NCI-H510A (cell line): ENCODE measurements at regions not wholly inside any gene's neighbourhood (a gene's known extent, or its start where the extent isn't known, plus 50 kb on each side); places are given as distances from the start of the nearest gene placed in this dataset.
A peak's percentile ranks its signal among the peaks of the same experiment; 100 is the strongest.

ENCODE experiments used
- DNase-seq: peaks from one replicate; lab custom pipeline; 2025; lab: John Stamatoyannopoulos, UW

DNA sequence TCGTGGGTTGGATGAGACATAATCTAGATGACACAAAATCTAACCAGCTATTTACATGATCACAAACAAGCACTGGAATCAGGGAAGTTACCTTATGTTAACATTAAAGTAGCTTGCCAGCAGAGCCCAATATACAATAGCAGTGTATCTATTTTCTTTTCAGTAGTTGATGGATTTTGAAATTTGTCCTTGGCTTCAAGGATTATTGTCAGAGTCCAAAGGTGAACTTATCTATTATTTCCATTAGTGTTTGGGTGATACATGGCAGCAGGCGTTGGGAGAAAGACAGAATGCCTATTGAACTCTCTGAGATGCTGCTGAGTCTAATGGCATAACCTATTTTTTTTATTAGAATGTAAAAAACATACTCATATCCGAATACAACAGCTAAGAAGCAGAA lies 223.2 kb upstream of the ACTBL2 start:
- no peak for DNase-seq

DNA sequence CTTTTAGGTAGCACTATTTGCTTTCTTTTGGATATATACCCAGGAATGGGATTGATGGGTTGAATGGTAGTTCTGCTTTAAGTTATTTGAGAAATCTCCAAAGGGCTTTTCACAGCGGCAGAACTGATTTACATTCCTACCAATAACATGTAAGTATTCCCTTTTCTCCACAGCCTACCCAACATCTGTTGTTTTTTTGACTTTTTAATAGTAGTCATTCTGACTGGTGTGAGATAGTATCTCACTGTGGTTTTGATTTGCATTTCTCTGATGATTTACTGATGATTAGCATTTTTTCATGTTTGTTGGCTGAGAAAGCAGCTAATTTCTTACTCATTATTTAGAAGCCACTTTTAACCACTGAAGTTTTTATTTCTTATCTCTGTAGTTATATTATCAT lies 221.1 kb upstream of the ACTBL2 start:
- DNase-seq, result no peak

DNA sequence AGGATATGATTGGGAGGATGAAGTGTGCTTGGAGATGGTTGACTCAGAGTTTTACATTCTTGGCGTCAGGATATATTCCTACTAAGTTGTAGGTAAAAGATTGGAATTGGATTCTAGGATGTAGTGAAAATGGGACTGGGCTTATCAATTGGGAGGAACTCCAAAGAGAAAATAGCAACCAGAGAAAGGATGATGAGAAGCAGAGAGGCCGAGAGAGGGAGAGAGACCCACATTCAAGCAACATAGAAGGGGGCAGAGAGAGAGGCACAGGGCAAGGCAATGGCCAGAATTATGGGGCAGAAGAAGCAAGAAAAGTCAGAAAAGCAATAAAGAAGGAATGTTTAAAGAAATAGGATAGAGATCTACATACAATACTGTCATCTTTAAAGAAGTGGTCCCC lies 217.9 kb upstream of the ACTBL2 start:
- DNase-seq, result no peak

DNA sequence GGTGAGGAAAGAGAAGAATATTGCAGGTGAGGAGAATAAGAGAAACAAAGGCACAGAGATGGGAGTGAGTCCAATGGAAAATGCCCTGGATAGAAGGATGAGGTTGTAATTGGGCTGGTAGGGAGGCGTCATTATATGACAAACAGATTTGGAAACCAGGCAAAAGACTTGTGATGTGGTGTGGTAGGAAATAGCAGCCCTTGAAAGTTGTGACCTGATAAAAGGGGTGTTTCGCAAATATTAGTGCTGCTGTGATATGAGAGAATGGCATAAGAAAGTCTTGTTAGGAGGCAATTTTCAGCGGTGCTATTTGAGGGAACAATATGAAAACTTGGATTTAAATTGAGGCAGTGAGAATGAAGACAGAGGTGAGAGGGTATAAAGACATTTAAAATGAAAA lies 217.5 kb upstream of the ACTBL2 start:
- no peak for DNase-seq

GRCh38 chr5:57698802-57699201 lies 216.2 kb upstream of the ACTBL2 start:
- peak; percentile 8 for DNase-seq

- no peak for DNase-seq
Measured at GRCh38 chr5:57698086-57698485, 215.5 kb upstream of the ACTBL2 start.

DNA sequence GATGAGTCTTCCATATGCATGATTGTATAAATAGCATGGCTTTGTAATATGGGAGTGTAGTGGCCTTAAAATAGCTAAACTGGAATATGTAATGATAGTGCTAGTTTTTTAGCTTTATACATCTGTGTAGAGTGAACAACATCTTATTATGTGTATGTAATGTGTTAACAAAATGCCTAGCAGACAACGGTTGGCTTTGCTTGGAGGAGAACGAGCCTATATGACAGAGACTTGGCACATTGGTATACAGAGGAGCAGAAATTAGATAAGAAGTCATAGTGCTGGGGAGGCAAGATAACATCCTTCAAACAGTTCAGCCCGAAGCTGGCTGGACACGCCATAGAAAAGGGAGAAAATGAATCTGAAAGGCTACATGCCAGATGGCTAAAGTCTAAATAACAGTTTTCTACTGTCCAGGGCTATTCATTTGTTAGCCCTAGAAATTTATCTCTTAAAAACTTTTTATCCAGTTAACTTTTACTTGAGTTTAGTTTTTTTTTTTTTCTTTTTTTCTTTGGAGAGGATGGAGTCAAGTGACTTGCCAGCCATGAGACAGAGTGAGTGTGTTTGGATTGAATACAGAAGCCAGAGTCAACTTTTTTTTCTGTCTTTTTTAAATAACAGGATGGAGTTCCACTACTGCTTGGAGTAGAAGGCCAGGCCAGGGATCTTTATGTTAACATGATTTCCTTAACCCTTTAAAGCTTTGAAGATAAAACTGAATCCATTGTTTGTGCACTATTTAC lies 214.4 kb upstream of the ACTBL2 start:
- DNase-seq, result no peak

GRCh38 chr5:57696389-57696769 lies 213.8 kb upstream of the ACTBL2 start:
- DNase-seq, result no peak

GRCh38 chr5:57695706-57696388 lies 213.2 kb upstream of the ACTBL2 start:
- no peak for DNase-seq

- no peak for DNase-seq
Measured at GRCh38 chr5:57695179-57695578, 212.6 kb upstream of the ACTBL2 start.

DNA sequence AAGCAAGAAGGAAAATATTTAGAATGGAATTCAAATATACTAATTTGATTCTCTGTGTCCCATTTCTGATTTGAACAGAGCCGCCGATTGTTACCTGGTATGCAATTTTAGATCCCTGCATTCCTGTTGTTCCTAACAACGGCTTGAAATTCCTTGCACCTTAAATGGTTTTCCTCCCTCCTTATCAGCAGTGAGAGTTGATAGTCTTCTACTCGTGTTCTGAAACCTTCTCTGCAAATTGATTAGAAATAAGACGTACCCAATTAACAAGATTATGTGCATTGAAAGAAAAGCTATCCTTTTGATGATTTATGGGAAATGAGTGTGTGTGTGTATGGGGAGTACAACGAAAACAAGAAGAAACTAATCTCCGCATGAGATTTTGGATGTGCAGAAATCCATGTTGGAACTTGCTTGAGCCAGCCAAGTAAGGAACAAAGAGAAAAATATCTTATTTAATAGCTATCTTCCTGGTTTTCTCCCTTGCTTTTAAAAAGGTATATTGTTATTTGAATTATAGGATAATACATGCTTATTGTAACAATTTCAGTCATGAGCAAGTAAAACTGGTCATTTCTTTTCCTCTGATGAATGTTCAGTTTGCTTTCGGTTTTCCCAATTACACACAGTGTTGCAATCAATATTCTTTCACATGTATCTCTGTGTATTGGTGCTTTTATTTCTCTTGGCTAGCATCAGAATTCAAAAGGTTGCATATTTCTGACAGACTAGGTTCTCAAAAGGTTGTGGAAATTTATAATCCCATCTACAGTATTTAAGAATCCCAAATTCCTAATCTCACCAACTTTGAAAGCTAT lies 211.1 kb upstream of the ACTBL2 start:
- no peak for DNase-seq

DNA sequence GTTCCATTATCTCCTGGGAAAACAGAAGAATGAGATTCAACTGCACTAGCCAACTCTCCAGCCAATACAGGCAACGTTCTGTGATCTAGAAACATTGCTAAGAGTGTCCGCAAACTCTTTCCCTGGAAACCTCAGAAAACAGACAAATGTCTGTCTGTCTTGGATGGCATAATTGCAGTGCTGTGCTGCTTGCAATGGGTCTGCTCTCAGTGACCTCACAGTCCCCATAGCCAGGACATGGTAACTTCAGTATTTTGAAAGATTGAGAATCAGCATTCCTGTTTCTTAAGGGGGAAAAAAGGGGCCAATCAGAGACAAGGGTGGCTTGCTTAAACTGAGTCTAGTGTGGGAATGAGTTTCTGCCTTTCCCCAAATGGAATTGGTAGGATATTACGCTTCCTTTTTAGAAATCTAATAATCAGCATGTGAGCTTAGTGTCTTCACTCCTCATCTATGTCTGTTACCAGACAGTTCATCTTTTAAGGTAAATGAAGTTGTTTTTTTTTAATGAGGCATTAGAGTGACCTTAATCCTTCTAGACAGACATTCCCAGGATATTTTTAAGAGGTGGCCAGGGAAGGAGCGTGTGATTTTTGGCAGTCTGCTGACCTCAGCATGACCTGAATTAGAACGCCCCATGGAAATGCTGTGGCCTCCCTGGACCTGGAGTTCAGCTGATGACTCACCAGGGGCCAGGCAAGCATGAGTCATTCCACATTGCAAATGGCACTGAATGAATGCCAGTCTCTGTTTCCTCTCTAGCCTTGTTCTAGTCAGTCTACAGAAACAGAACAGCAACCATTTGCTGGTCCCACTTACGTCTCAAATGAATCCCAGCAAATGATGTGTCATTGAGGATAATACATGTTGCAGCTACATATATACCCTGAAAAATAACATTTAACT lies 210.2 kb upstream of the ACTBL2 start:
- DNase-seq, result no peak

DNA sequence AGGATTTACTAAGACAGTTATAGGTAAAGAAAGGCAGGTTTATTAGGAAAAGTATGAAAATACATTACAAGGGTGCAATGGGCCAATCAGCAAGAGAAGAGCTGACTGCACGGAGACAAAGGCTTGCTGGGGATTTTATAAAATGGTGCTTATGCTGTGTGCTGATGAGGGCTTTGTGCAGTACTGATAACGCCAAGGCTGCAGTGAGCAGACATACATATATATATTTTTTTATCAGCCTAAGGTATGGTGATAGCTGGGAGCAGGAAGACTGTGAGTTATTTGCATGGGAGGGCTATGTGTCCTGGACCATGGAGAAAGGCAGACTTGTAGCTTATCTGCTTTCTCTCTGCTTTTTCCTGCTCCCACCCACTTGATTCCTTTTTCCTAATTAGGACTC lies 208.1 kb upstream of the ACTBL2 start:
- DNase-seq, result no peak

GRCh38 chr5:57687596-57687995 lies 205.0 kb upstream of the ACTBL2 start:
- no peak for DNase-seq

DNA sequence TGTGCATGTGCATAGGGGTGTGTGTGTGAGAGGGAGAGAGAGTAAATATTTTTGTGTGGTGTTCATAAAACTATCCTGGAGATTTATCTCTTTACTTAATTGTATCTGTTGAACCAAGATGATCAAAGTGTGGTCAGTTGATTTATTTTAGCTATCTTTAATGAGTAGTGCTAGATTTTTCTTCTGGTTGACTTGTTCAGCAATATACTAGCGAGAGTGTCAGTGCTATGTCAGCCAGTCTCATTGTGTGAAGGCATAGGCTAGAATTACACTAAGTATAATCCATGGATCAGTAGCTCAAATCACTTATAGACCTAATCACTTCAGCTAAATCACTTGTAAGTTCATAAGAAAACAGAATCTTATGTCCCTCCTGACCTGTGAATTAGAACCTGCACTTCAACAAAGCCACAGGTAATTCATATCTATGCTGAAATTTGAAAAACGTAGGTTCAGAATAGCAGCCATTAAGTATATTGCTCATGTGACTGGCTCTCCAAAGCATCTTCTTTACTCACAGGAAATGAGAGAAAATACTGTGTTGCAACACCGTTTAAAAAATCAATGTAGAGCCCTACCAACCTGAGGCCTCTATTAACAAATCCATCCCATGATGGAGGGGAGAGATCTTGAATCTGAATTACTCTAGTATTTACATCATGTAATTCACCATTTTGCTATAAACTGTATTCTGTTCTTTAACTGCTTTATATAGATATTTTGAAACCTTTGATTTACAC lies 203.1 kb upstream of the ACTBL2 start:
- no peak for DNase-seq

- DNase-seq, result no peak
Measured at GRCh38 chr5:57684299-57684702, 201.7 kb upstream of the ACTBL2 start.

DNA sequence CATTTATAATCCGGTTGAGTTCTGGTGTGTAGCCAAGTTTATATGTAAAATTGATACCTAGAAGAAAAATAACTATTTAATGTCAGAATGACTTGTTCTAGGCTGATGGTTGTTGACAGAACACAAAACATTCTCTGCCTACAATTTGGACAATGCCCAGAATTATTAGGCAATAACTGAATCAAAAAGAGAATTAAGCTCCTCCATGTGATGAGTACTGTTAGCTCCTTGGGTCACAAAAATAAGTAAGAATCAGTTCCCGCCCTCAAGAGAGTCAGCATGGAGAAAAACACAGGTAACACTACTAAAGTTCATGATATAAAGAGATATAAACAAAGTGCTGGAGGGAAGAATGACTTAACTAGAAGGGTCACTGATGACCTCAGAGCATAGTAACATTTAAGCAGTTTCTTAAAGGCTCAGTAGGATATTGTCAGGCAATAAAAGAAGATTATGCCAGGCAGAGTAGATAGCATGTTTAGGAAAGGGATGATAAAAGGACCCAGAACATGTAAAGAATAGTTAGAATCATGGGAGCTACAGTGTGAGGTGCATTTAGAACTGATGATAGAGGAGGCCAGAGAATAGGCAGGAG lies 200.5 kb upstream of the ACTBL2 start:
- DNase-seq, result no peak

DNA sequence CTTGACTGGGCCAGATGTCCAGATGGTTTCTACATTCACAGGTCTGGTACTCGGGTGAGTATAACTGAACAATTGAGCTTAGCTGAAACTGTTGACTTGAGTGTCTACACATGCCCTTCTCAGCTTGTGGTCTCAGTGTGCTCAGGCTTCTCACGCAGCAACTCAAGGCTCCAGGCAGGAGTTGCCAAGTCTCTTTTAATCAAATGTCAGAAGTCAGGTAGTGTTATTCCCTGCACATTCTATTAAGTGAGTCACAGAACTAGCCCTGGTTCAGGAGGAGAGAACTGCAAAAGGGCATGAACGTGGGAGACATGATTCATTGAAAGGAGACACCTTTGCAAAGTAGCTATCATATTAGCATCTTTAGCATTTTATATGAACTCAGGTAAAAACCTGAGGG lies 199.3 kb upstream of the ACTBL2 start:
- no peak for DNase-seq

DNA sequence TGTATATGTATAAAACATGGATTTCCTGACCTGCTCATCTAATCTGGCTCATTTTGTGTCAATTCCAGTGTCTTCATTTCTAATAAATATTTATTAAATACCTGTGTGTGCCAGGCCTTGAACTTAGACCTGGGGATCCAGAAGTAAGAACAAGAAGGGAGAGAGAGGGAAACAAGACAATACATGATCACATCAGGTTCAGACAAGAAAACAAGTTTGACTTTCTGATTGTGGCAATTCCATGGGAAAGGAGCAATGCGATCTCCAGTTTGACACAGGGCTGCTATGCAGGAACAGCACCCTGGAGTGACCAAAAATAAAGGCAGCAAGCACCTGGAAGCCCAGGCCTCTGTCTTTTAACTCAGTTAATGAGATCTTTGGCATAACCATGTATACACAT lies 198.1 kb upstream of the ACTBL2 start:
- DNase-seq, result no peak

DNA sequence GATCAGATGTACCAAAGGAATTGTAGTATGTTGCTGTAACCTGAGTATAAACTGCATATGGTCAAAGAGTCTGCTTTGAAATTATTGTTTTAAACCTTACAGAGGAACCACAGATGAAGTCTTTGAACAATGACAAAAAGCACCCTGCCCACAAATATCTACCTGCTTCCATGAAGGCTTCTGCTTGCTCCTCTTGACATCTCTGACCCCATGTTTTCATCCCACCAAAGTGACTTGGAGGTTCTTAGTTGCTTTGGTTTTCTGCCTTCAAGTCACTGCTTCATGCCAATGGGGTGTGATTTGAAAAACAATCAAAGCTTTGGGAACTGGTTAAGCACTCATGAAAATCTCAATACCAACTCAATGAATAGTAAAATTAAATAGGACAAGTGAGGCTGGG lies 194.6 kb upstream of the ACTBL2 start:
- no peak for DNase-seq
